Right lobe of liver (tissue), 4 donors: ENCODE measurements at regions not wholly inside any gene's neighbourhood (a gene's known extent, or its start where the extent isn't known, plus 50 kb on each side); places are given as distances from the start of the nearest gene placed in this dataset.

Experiments used
- POLR2A ChIP-seq: fragments of 450-650 bp; IDR thresholded peaks from one replicate; pipeline ENCODE4 v1.6.1; 2017; ENCODE audit warnings: antibody characterized with exemption, mild to moderate bottlenecking
- TF ChIP-seq, protein P1 (sequence below), 4 donors: fragments of 200-600 bp in 3 of 4; fragments of 450-650 bp in 1 of 4; IDR thresholded peaks; one replicate each; pipeline versions ENCODE4 v1.5.1 to v1.8.0; 2016 to 2022; ENCODE audit warnings: antibody characterized with exemption in 4 of 4, mild to moderate bottlenecking in 2 of 4
- donor health status: DM: no; HTN: no; CAD: no.
- donor health status: DM: no; HTN: no; CAD: no.
- donor health status: DM: no; HTN: yes; CAD: no.

DNA sequence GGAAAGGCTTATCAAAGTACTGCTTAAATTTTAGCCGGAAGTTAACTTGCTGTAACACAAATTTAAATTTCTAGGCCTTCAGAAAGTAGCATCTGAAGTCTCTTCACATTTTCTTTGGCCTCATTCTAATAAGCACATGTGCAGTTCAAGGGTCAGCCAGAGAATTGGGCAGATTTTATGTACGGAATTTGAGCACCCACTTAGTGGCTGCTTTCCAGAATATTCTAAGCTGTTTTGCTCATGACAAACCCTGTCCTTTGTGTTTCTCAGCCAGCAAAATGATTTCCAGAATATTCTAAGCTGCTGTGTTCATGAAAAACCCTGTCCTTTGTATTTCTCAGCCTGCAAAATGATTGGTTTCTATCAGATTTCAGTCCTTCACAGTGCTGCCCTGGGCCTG lies 225.0 kb upstream of the DOK6 start:
- TF ChIP-seq, protein P1, sequence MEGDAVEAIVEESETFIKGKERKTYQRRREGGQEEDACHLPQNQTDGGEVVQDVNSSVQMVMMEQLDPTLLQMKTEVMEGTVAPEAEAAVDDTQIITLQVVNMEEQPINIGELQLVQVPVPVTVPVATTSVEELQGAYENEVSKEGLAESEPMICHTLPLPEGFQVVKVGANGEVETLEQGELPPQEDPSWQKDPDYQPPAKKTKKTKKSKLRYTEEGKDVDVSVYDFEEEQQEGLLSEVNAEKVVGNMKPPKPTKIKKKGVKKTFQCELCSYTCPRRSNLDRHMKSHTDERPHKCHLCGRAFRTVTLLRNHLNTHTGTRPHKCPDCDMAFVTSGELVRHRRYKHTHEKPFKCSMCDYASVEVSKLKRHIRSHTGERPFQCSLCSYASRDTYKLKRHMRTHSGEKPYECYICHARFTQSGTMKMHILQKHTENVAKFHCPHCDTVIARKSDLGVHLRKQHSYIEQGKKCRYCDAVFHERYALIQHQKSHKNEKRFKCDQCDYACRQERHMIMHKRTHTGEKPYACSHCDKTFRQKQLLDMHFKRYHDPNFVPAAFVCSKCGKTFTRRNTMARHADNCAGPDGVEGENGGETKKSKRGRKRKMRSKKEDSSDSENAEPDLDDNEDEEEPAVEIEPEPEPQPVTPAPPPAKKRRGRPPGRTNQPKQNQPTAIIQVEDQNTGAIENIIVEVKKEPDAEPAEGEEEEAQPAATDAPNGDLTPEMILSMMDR (IDR thresholded peaks at IDR 0.05) = no peak
- no peak for TF ChIP-seq POLR2A
